Hematopoietic multipotent progenitor cell treated with erythropoietin and hydrocortisone succinate and interleukin-3 and kit ligand, for 6 days (in vitro differentiated cells): ENCODE measurements at regions not wholly inside any gene's neighbourhood (a gene's known extent, or its start where the extent isn't known, plus 50 kb on each side); places are given as distances from the start of the nearest gene placed in this dataset.

Source experiments
- DNase-seq: peaks from one replicate; pipeline ENCODE4 v3.0.0-alpha.2; 2015

- peak; percentile 25 for DNase-seq
These were observed 66.7 kb upstream of the PRPS1 start for GRCh38 chrX:107561468-107562215.

- no peak for DNase-seq
These were observed 65.8 kb upstream of the PRPS1 start for GRCh38 chrX:107562482-107562881.

GRCh38 chrX:107563824-107564223 lies 64.5 kb upstream of the PRPS1 start:
- DNase-seq: no peak

- DNase-seq: no peak
These were observed 63.3 kb upstream of the PRPS1 start for GRCh38 chrX:107565015-107565414.

- DNase-seq: peak; percentile 40
These were observed 62.2 kb upstream of the PRPS1 start for GRCh38 chrX:107565931-107566603.

GRCh38 chrX:107566604-107567262 lies 61.6 kb upstream of the PRPS1 start:
- no peak for DNase-seq

GRCh38 chrX:107567370-107567769 lies 60.9 kb upstream of the PRPS1 start:
- peak; percentile 80 for DNase-seq

- DNase-seq: no peak
These were observed 56.9 kb upstream of the PRPS1 start for GRCh38 chrX:107571296-107571998.

GRCh38 chrX:107573016-107573415 lies 55.3 kb upstream of the PRPS1 start:
- no peak for DNase-seq

GRCh38 chrX:107574054-107574683 lies 54.1 kb upstream of the PRPS1 start:
- DNase-seq: no peak

GRCh38 chrX:107574711-107575110 lies 53.6 kb upstream of the PRPS1 start:
- no peak for DNase-seq

GRCh38 chrX:107576392-107576791 lies 51.9 kb upstream of the PRPS1 start:
- DNase-seq: no peak

GRCh38 chrX:107576841-107577240 lies 51.5 kb upstream of the PRPS1 start:
- DNase-seq: no peak

GRCh38 chrX:107577933-107578332 lies 50.4 kb upstream of the PRPS1 start:
- DNase-seq: peak; percentile 78
